Left ventricle myocardium superior (tissue), 1 donor: ENCODE measurements at regions not wholly inside any gene's neighbourhood (a gene's known extent, or its start where the extent isn't known, plus 50 kb on each side); places are given as distances from the start of the nearest gene placed in this dataset.

ENCODE experiments used
- ATAC-seq: fragments of 200-7000 bp; cut with Tn5 transposase; one replicate; pipeline ENCODE4 v1.9.1; 2020; ENCODE audit warnings: mild to moderate bottlenecking, moderate library complexity
- DNase-seq: peaks from one replicate; pipeline ENCODE4 v3.0.0-alpha.2; 2020
- intact Hi-C: fragments of 100-400 bp; cut with micrococcal nuclease; formaldehyde crosslinking; loops from one replicate; pipeline ENCODE4 v1.11.0; 2022
- donor health status: DM: no; HTN: yes; CAD: no; lungs with severe emphysema.

GRCh38 chr2:40507432-40507831, 55.5 kb upstream of the SLC8A1 start:
- intact Hi-C loops = no loop called here
- ATAC-seq (no peak), DNase-seq (no peak)

DNA sequence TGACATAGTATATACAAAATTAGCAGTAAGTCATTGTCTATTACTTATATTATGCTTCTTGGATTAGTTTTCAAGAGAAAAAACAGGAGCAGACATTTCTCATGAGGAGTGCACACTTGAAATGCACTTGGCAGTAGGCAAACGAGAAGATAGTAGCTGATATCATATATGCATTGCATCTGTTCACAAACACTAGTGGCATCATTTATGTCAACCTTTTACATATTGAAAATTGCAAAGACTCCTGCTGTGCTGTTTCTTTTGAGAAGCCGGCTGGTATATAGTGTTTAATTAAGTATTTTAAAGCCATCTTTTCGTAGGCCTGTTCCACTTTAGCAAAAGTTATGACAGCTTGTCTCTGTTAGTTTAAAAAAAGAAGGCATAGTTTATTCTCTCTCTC, 58.4 kb upstream of the SLC8A1 start:
- no peak for DNase-seq
- no peak for ATAC-seq
- intact Hi-C loops = no loop called here

GRCh38 chr2:40511661-40512213, 59.8 kb upstream of the SLC8A1 start:
- intact Hi-C loops = no loop called here
- DNase-seq (no peak), ATAC-seq (peak; percentile 51)

DNA sequence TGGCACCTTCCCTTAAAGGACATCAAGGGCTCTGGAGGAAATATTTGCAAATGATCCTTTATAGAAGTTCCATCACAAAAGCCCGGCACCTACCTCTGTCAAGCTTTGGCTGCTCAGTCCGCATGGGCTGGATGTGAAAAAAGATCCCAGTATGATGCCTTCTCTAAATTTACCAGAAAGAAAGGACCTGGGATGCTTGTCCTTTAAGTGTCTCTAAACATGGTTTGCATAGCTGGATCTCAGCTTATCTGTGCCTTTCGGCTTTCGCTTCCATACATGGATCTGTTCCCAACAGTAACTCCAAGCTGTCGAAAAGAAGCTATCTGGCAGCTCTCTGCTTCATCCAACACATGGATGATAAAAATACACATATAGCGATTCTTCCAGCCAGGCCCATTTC, 60.4 kb upstream of the SLC8A1 start:
- DNase-seq (peak; percentile 34), ATAC-seq (peak; percentile 90)
- intact Hi-C loops = no loop called here

- DNase-seq = no peak
- no peak for ATAC-seq
- intact Hi-C loops = no loop called here
These were observed 61.3 kb upstream of the SLC8A1 start for GRCh38 chr2:40513201-40513600.

DNA sequence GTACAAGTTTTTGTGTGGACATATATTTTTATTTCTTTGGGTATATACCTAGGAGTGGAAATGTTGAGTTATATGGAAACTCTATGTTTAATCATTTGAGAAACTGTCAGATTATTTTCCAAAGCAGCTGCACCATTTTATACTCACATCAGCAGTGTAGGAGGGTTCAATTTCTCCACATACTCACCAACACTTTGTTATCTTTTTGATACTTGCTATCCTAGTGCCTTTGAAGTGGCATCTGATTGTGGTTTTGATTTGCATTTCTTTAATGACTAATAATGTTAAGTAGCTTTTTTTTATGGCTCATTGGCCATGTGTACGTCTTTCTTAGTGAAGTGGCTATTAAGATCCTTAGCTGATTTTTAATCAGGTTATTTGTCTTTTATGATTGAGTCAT, 64.7 kb upstream of the SLC8A1 start:
- ATAC-seq = no peak
- intact Hi-C loops = no loop called here
- no peak for DNase-seq

- DNase-seq (no peak), ATAC-seq (no peak)
- intact Hi-C loops = no loop called here
These were observed 76.7 kb upstream of the SLC8A1 start for GRCh38 chr2:40528564-40528963.

GRCh38 chr2:40531359-40531758, 79.5 kb upstream of the SLC8A1 start:
- intact Hi-C loops = no loop called here
- DNase-seq (no peak), ATAC-seq (no peak)

DNA sequence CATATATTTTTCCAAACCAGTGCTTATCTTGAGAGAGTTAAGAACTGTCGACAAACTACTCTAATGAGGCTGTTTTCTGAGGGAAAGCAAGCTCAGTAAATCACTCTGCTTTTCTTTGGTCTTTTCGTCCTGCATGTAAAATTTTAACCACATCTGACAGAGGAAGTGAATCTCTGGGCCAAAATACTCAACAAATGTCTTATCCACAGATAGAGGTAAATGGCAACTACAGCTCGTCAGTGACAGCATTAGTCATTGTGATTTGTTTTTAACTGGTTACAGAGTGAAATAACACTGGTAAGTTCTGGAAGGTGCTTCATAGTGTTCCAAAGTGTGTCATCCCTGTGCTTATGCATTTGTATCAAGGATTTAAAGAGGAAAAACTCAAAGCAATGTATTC, 82.6 kb upstream of the SLC8A1 start:
- no peak for DNase-seq
- no peak for ATAC-seq

GRCh38 chr2:40535972-40536371, 84.1 kb upstream of the SLC8A1 start:
- intact Hi-C loops = no loop called here
- DNase-seq (no peak), ATAC-seq (no peak)

More for the DNA sequence above, 82.6 kb upstream of the SLC8A1 start:
- intact Hi-C loops = no loop called here

DNA sequence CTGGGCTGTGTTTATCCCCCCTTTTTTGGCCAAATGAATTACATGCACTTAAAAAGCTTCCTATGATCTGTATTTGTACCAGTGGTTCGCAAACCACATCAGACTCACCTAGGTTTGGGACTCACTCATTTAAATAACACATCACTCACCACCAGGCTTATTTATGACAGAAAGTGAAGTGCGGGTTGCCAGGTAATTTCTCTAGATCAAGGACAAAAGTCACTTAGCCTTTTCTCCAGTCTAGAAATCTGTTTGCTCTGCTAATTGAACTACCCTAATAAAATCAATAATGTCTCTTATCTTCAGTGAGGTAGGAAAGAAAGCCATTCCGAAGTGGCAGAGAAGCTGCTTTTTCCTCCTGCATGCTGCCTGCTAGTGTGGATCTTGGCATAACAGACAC, 88.1 kb upstream of the SLC8A1 start:
- intact Hi-C loops = no loop called here
- ATAC-seq (peak; percentile 17), DNase-seq (no peak)

- intact Hi-C loops = no loop called here
- ATAC-seq (no peak), DNase-seq (no peak)
These were observed 91.5 kb upstream of the SLC8A1 start for GRCh38 chr2:40543381-40543780.

DNA sequence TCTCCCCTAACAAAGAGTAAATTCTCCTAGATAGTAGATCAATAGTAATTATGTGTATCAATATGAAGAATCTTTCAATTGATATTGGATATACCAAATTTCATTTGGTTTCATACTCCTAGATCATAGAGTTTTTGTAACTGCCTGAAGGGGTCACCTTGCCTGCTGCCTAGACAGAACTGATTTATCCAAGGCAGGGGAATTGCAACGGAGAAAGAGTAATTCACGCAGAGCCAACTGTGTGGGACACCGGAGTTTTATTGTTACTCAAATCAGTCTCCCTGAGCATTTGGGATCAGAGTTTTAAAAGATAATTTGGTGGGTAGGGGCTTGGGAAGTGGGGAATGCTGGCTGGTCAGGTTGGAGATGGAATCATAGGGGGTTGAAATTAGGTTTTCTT, 92.2 kb upstream of the SLC8A1 start:
- no peak for DNase-seq
- ATAC-seq = no peak
- intact Hi-C loops = no loop called here

GRCh38 chr2:40545645-40546044, 93.8 kb upstream of the SLC8A1 start:
- no peak for ATAC-seq
- intact Hi-C loops = no loop called here
- no peak for DNase-seq

- ATAC-seq (no peak), DNase-seq (no peak)
- intact Hi-C loops = no loop called here
These were observed 94.7 kb upstream of the SLC8A1 start for GRCh38 chr2:40546439-40547191.

DNA sequence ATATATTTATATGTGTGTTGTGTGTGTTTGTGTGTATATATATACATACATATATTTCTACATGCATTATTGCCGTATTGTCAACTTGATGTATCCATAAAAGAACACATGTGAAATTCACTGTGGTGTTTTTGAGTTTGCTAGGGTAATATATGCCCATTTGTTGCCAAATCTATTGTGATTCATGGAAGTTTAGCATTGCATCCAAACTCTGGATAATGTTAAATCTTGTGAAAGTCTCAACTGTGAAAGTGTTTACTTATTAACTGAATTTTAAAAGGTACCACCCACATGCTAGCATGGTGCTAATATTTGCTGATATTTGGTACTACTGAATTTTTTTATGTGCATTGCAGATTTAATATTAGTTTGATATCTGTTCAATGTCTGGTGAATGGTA, 96.6 kb upstream of the SLC8A1 start:
- no peak for DNase-seq
- ATAC-seq = no peak
- intact Hi-C loops = no loop called here

- DNase-seq (no peak), ATAC-seq (no peak)
- intact Hi-C loops = loop anchor here (10.0 kb wide), 1 partner anchor 635 kb away; no protein-coding TSS in a partner anchor
These were observed 98.2 kb upstream of the SLC8A1 start for GRCh38 chr2:40550085-40550484.

GRCh38 chr2:40551081-40551480, 99.2 kb upstream of the SLC8A1 start:
- intact Hi-C loops = loop anchor here (10.0 kb wide), 1 partner anchor 636 kb away; no protein-coding TSS in a partner anchor
- ATAC-seq = peak; percentile 54
- no peak for DNase-seq

- DNase-seq (peak; percentile 33), ATAC-seq (peak; percentile 76)
- intact Hi-C loops = loop anchor here (10.0 kb wide), 1 partner anchor 640 kb away; no protein-coding TSS in a partner anchor
These were observed 102.9 kb upstream of the SLC8A1 start for GRCh38 chr2:40554665-40555294.

DNA sequence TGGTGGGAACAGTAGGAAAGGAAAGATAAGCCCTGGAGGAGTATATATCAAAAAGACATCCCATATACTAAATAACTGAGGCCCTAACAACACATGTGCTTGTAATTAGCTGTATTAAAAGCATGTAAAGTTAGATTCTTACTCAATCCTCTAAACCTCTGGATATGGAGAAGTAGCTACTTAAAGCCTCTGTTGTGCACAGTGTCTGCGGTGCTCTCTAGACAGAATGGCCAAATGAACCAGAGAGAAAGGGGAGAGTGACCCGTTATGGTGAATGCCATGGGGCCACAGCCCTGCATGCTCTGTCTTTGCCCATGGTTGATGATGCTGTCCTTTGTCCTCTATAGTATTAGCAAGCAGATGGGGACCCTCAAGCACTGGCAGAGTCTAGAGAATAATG, 104.4 kb upstream of the SLC8A1 start:
- intact Hi-C loops = loop anchor here (10.0 kb wide), 1 partner anchor 641 kb away; no protein-coding TSS in a partner anchor
- ATAC-seq (no peak), DNase-seq (no peak)
